ENCODE measurements at regions not wholly inside any gene's neighbourhood (a gene's known extent, or its start where the extent isn't known, plus 50 kb on each side); places are given as distances from the start of the nearest gene placed in this dataset.

DNA sequence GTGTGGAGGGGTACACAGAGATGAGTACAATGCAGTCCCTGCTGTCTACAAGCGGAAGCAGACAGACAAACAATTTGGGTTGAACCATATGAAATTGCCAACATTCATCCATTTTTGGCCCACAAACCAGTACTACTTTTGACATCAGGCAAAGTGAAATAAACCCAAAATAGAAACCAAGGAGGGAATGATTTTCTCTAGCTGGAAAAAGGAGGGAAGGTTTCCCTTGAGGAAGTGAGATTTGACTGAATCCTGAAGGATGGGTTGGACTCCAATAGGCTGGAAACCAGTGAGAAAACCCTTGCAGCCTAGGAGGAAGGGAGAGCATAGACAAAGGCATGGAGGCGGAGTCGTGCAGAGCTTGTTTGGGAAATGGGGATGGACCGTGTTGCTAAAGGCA lies 63.5 kb upstream of the PJA1 start:
- DNase-seq (ENCODE audit: low read depth in 2 of 2): no peak

DNA sequence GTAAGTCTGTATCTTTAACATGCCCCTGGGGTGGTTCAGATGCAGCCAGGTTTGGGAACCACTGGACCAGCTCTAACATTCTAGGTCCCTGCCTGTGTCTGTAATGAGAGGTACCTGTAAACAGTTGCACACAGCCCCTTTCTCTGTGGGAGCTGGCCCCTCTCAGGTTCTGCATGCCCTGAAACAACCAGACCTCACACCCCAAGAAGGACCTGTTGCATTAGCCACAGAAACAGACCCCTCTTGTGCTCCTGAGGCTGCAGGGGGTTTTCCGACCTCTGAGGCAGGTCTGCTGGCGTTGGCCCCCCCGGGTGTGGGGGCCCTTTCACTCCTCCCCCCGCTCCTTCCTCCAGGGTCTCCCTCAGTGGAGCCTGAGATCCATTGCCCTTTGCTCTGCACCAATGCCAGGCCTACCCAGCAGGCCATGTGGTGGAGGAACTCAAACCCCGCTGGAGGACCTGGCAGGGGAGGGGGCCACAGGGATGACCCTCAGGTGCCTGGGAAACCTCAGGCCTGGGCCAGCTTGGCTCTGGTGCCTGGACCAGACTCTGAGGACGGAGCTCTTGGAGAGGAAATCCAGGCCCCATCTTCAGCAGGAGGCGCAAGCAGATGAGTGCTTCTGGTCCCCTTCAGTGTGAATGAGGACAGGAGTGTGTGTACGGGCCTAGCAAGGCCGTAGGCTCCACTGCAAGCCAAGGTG lies 61.4 kb upstream of the PJA1 start:
- no peak for DNase-seq (ENCODE audit: low read depth in 2 of 2)

DNA sequence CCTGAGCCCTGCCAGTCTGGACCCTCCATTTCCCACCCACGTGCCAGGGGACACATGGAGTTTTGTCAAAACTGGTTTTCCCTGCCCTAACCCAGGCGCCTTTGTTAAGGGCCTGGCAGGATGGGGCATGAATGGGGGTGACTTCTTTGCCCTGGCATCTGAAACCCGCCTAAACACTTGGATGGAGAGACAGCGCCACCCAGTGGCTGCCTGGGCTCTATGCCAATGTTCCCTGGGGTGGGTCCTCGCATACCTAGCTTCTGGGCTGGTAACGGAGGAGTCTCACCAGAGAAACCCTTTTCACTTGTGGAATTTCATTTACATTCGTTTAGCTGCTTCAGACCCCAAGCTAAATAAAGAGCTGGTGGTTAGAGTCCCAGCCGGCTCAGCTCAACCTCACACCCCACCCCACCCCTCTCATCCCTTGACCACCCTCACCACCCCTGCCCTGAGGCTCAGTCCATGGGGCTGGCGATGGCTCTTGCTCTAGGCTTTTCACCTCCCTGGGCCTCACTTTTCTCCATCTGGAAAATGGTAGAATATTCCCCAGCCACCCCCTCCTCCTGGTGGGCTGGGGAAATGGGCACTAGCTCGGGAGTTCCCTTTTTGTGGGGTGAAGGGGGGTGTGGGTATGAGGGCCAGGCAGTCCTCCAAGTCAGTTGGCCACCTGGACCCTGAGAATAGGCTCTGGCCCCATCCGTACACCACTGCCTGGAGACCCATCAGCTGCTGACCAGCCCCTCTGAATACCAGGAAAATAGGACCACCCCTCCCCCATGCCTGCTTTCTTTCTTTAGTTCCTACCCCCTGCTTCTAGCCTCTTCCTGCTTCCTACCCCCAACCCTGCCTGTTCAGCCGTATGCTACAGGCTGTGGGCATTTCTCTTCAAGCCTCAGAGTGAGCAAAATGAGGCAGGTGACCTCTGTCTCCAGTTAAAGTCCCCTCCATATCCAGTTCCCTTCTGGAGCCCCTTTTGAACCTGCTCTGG lies 57.1 kb upstream of the PJA1 start:
- DNase-seq (ENCODE audit: low read depth in 2 of 2): peak; percentile 39 to 49

DNA sequence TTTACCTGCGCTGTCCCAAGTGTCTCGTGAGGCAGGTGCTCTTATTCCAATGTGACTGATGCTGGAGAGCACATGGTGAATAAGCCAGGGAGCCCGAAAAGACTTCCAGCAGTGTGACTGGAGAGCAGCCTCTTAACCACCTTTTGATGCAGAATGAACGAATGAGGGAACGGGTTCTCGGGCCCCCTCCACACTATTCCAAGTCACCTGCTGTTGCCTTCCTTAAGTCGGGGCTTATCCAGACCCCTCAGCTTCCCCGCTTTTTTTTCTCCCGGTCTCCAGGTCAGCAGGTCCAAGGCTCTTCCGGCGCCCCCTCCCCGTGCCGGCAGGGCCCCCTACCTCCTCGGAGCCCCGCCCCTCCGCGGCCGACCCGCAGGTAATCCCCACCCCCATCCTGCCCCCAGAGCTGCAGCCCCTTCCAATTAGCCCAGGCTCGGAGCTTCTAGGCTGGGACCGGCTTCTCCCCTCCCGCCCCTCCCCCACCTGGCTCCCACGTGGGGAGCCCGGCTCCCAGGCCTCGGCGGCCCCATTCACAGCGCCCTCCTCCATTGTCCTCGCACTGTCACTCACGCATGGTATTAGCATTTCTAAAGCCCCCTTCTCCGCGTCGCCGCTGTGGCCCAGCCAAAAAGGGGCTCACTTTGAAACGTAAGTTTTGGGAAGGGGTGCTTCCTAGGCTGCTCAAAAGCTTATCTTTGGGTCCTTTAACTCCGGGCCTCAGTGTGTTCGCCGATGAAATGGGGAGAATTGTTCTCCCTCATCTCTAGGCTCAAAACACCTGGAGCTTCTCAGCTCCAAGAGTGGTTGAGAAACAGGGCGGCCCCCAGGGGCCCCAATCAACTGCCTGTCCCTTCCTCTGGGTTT lies 56.2 kb upstream of the PJA1 start:
- no peak for DNase-seq (ENCODE audit: low read depth in 2 of 2)

GRCh38 chrX:69218407-69218997 lies 53.2 kb upstream of the PJA1 start:
- no peak for DNase-seq (ENCODE audit: low read depth in 2 of 2)

DNA sequence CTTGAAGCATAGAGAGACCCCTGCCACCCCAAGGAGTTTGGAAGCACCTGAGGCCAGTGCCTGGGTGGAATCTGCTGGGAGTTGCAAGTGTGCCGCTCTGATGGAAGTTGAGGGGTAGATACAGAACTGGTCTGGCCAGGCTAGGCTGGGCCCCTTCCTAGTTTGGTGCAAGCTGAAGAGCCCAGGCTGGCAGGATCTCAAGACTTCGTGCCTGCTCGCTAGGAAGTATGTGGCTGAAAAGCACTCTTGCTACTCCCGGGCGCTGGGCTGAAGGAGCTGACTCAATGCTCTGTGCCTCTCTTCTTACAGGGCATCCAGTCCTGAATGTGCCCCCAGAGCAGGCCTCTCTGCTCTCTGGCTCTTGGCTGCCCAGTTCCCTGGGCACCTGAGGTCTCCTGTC lies 51.7 kb upstream of the PJA1 start:
- DNase-seq (ENCODE audit: low read depth in 2 of 2): no peak

DNA sequence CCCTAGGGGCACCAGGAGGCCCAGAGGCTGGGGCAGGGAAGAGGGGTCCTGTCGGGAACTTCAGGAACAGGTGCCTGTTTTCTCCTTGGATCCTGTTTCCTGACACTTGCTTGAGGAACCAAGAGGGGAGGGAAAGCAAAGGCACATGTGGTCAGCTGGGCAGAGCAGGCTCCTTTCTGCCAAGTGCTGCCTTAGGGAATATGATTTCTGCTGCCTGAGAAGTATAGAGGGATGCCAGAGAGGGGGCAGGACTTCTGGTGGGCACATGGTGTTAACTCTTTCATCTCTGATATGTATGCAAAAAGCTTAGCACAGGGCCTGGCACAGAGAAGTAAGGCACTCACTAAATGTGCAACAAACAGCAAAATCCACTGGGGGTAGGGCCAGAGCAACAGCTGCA lies 51.2 kb upstream of the PJA1 start:
- no peak for DNase-seq (ENCODE audit: low read depth in 2 of 2)

DNA sequence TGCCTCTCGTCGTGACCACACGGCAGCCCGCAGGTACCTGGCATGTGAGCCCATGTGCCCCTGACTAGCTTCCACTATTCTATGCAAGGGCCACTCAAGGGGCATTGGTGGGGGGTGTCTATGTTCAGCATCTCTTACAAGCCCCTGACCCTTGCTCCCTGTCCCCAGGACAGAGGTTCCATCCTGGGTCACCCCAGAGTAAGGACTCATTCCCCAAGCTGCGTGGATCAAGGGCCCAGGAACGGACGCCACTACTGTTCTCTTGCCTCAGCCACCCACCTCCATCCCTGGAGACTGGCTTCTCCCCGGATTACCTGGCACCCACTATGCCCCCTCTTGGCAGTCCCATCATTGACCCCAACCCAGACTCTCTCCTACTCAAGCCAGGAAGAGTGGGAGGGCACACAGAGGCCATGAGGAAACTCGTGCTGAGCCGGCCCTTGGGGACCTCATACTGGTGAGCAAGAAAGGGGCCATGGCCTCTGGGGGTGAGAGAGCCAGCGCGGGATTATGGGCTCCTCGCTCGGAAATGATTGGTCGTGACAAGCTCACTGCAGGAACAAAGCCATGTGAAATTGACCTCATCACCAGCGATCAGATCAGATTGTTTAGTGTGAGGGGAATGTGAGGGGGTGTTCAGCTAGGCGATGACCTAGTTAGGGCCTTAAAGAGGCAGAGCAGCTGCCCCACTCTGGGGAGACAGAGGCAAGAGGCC lies 50.1 kb upstream of the PJA1 start:
- no peak for DNase-seq (ENCODE audit: low read depth in 2 of 2)

All from stimulated activated CD8-positive, alpha-beta memory T cell treated with anti-CD3 and anti-CD28 coated beads, Interleukin-7, amount 100 ng/mL, for 4 hours (primary cell).